ENCODE measurements at regions not wholly inside any gene's neighbourhood (a gene's known extent, or its start where the extent isn't known, plus 50 kb on each side); places are given as distances from the start of the nearest gene placed in this dataset.

DNA sequence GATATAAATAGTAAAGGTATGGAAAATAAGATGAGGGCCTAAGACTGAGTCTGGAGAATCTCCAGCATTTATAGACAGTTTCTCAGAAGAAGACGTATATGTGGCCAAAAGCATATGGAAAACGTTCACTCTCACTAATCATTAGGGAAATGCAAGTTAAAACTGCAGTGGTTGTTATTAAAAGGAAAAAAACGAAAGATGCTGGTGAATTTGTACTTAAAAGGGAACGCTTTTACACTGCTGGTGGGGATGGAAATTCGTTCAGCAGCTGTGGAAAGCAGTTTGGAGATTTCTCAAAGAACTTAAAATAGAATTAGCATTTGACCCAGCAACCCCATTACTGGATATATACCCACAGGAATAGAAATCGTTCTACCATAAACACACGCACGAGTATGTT, 180.5 kb upstream of the CADM1 start:
- TF ChIP-seq, protein P1, sequence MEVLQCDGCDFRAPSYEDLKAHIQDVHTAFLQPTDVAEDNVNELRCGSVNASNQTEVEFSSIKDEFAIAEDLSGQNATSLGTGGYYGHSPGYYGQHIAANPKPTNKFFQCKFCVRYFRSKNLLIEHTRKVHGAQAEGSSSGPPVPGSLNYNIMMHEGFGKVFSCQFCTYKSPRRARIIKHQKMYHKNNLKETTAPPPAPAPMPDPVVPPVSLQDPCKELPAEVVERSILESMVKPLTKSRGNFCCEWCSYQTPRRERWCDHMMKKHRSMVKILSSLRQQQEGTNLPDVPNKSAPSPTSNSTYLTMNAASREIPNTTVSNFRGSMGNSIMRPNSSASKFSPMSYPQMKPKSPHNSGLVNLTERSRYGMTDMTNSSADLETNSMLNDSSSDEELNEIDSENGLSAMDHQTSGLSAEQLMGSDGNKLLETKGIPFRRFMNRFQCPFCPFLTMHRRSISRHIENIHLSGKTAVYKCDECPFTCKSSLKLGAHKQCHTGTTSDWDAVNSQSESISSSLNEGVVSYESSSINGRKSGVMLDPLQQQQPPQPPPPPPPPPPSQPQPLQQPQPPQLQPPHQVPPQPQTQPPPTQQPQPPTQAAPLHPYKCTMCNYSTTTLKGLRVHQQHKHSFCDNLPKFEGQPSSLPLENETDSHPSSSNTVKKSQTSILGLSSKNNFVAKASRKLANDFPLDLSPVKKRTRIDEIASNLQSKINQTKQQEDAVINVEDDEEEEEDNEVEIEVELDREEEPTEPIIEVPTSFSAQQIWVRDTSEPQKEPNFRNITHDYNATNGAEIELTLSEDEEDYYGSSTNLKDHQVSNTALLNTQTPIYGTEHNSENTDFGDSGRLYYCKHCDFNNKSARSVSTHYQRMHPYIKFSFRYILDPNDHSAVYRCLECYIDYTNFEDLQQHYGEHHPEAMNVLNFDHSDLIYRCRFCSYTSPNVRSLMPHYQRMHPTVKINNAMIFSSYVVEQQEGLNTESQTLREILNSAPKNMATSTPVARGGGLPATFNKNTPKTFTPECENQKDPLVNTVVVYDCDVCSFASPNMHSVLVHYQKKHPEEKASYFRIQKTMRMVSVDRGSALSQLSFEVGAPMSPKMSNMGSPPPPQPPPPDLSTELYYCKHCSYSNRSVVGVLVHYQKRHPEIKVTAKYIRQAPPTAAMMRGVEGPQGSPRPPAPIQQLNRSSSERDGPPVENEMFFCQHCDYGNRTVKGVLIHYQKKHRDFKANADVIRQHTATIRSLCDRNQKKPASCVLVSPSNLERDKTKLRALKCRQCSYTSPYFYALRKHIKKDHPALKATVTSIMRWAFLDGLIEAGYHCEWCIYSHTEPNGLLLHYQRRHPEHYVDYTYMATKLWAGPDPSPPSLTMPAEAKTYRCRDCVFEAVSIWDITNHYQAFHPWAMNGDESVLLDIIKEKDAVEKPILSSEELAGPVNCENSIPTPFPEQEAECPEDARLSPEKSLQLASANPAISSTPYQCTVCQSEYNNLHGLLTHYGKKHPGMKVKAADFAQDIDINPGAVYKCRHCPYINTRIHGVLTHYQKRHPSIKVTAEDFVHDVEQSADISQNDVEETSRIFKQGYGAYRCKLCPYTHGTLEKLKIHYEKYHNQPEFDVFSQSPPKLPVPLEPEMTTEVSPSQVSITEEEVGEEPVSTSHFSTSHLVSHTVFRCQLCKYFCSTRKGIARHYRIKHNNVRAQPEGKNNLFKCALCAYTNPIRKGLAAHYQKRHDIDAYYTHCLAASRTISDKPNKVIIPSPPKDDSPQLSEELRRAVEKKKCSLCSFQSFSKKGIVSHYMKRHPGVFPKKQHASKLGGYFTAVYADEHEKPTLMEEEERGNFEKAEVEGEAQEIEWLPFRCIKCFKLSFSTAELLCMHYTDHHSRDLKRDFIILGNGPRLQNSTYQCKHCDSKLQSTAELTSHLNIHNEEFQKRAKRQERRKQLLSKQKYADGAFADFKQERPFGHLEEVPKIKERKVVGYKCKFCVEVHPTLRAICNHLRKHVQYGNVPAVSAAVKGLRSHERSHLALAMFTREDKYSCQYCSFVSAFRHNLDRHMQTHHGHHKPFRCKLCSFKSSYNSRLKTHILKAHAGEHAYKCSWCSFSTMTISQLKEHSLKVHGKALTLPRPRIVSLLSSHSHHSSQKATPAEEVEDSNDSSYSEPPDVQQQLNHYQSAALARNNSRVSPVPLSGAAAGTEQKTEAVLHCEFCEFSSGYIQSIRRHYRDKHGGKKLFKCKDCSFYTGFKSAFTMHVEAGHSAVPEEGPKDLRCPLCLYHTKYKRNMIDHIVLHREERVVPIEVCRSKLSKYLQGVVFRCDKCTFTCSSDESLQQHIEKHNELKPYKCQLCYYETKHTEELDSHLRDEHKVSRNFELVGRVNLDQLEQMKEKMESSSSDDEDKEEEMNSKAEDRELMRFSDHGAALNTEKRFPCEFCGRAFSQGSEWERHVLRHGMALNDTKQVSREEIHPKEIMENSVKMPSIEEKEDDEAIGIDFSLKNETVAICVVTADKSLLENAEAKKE (CRISPR knock-in tag; IDR thresholded peaks at IDR 0.05) = no peak
- TF ChIP-seq STAT1 (IDR thresholded peaks at IDR 0.05; ENCODE audit: unreplicated experiment) (no peak), NANOG (IDR thresholded peaks at IDR 0.05; ENCODE audit: borderline replicate concordance) (no peak), REST (IDR thresholded peaks at IDR 0.05; ENCODE audit: unreplicated experiment) (no peak), ZNF331 (CRISPR knock-in tag; IDR thresholded peaks at IDR 0.05; ENCODE audit: low read depth) (no peak), ETS1 (IDR thresholded peaks at IDR 0.05) (no peak), CREB1 (CRISPR knock-in tag; IDR thresholded peaks at IDR 0.05; ENCODE audit: low read depth) (no peak), ZNF114 (CRISPR knock-in tag; IDR thresholded peaks at IDR 0.05) (no peak), EZH2phosphoT487 (IDR thresholded peaks at IDR 0.05; ENCODE audit: unreplicated experiment) (no peak), EZH2 (IDR thresholded peaks at IDR 0.05; ENCODE audit: low read depth, unreplicated experiment) (no peak)
- Histone ChIP-seq H2AFZ (no peak overlapping the region), H3K4me1 (ENCODE audit: insufficient read depth) (no peaks in the 10 kb centered on the region), H3K4me2 (no peak overlapping the region), H3K36me3 (ENCODE audit: insufficient read depth) (no peaks in the 10 kb centered on the region), H3K4me3 (no peak overlapping the region), H3K27me3 (ENCODE audit: insufficient read depth) (no peaks in the 10 kb centered on the region), H3K27ac (ENCODE audit: low read depth) (no peak overlapping the region), H4K20me1 (replicated peaks; ENCODE audit: insufficient read depth) (no peaks in the 10 kb centered on the region), H3K79me2 (replicated peaks; ENCODE audit: insufficient read depth) (no peaks in the 10 kb centered on the region), H3K9me2 (ENCODE audit: insufficient read depth) (0 out of 2 replicates have a peak, but pooled peaks cover 8% of the 10 kb centered on the region), H3F3A (replicated peaks; ENCODE audit: low read depth) (no peaks in the 10 kb centered on the region)
- ATAC-seq (no peak), DNase-seq (ENCODE audit: low spot score) (no peak)
- Mint-ChIP-seq H3K9me3 (no peaks in the 10 kb centered on the region), H3K36me3 (ENCODE audit: low read depth) (no peaks in the 10 kb centered on the region), H3K4me1 (no peaks in the 10 kb centered on the region), H3K27me3 (ENCODE audit: insufficient read depth, low read depth, poor library complexity) (peaks cover 2% of the 10 kb centered on the region), H3K27ac (no peak overlapping the region), H3K4me3 (no peak overlapping the region)
